ENCODE measurements at regions not wholly inside any gene's neighbourhood (a gene's known extent, or its start where the extent isn't known, plus 50 kb on each side); places are given as distances from the start of the nearest gene placed in this dataset.
"Not testable (repeated sequence)": the region's sequence is repeated elsewhere in the genome, so short reads cannot be mapped to it uniquely, and the experiment has no call there.

- no peak for ATAC-seq
Measured at GRCh38 chr4:131551306-131551705, 1597.8 kb upstream of the PCDH10 start.

- no peak for ATAC-seq
Measured at GRCh38 chr4:131566026-131566425, 1583.1 kb upstream of the PCDH10 start.

- ATAC-seq, result no peak
Measured at GRCh38 chr4:131584587-131584986, 1564.5 kb upstream of the PCDH10 start.

- no peak for ATAC-seq
Measured at GRCh38 chr4:131595140-131595539, 1554.0 kb upstream of the PCDH10 start.

- ATAC-seq, result no peak
Measured at GRCh38 chr4:131603705-131604104, 1545.4 kb upstream of the PCDH10 start.

- ATAC-seq, result no peak
Measured at GRCh38 chr4:131609039-131609438, 1540.1 kb upstream of the PCDH10 start.

- not testable (repeated sequence) for ATAC-seq
Measured at GRCh38 chr4:131610517-131610916, 1538.6 kb upstream of the PCDH10 start.

GRCh38 chr4:131613086-131613823 lies 1535.8 kb upstream of the PCDH10 start:
- no peak for ATAC-seq

- no peak for ATAC-seq
Measured at GRCh38 chr4:131613824-131614216, 1535.3 kb upstream of the PCDH10 start.

GRCh38 chr4:131632877-131633276 lies 1516.2 kb upstream of the PCDH10 start:
- no peak for ATAC-seq

- ATAC-seq, result no peak
Measured at GRCh38 chr4:131635191-131635590, 1513.9 kb upstream of the PCDH10 start.

GRCh38 chr4:131638781-131639180 lies 1510.3 kb upstream of the PCDH10 start:
- no peak for ATAC-seq

GRCh38 chr4:131644619-131645018 lies 1504.5 kb upstream of the PCDH10 start:
- no peak for ATAC-seq

- ATAC-seq, result no peak
Measured at GRCh38 chr4:131649227-131649626, 1499.9 kb upstream of the PCDH10 start.

- ATAC-seq, result no peak
Measured at GRCh38 chr4:131650951-131651350, 1498.1 kb upstream of the PCDH10 start.

GRCh38 chr4:131683314-131683713 lies 1465.8 kb upstream of the PCDH10 start:
- ATAC-seq, result not testable (repeated sequence)

GRCh38 chr4:131721883-131722282 lies 1427.2 kb upstream of the PCDH10 start:
- no peak for ATAC-seq

GRCh38 chr4:131723069-131723468 lies 1426.0 kb upstream of the PCDH10 start:
- ATAC-seq, result not testable (repeated sequence)

GRCh38 chr4:131724847-131725246 lies 1424.2 kb upstream of the PCDH10 start:
- not testable (repeated sequence) for ATAC-seq

GRCh38 chr4:131725521-131725920 lies 1423.6 kb upstream of the PCDH10 start:
- ATAC-seq, result not testable (repeated sequence)

GRCh38 chr4:131726940-131727339 lies 1422.2 kb upstream of the PCDH10 start:
- ATAC-seq, result not testable (repeated sequence)

- ATAC-seq, result not testable (repeated sequence)
Measured at GRCh38 chr4:131727418-131727817, 1421.7 kb upstream of the PCDH10 start.

GRCh38 chr4:131729205-131729604 lies 1419.9 kb upstream of the PCDH10 start:
- ATAC-seq, result not testable (repeated sequence)

- ATAC-seq, result not testable (repeated sequence)
Measured at GRCh38 chr4:131729716-131730398, 1419.2 kb upstream of the PCDH10 start.
